ENCODE measurements at regions not wholly inside any gene's neighbourhood (a gene's known extent, or its start where the extent isn't known, plus 50 kb on each side); places are given as distances from the start of the nearest gene placed in this dataset.

- no peaks in the 10 kb centered on the region for H3K36me3 Mint-ChIP-seq (ENCODE audit: low read depth)
- Histone ChIP-seq H3K36me3 (ENCODE audit: insufficient read depth, low read length) (no peaks in the 10 kb centered on the region), H3K27me3 (ENCODE audit: control insufficient read depth in 1 of 2, insufficient read depth in 2 of 2, low read length in 2 of 2) (no peaks in the 10 kb centered on the region), H3K4me3 (ENCODE audit: low read length) (no peak overlapping the region), H3K27ac (ENCODE audit: low read depth in 1 of 2, low read length in 2 of 2) (no peak overlapping the region), H3K4me1 (ENCODE audit: insufficient read depth, low read length) (no peaks in the 10 kb centered on the region), H3K9me3 (ENCODE audit: control insufficient read depth in 1 of 2, insufficient read depth in 1 of 2, low read length in 2 of 2) (no peaks in the 10 kb centered on the region)
- DNase-seq: no peak
- H3K9me3 Mint-ChIP-seq: peaks cover 4% of the 10 kb centered on the region
- peaks cover 7% of the 10 kb centered on the region for H3K27me3 Mint-ChIP-seq
- no peaks in the 10 kb centered on the region for H3K4me1 Mint-ChIP-seq (ENCODE audit: low read depth)
- H3K27ac Mint-ChIP-seq: no peak overlapping the region
- TF ChIP-seq, protein P1, sequence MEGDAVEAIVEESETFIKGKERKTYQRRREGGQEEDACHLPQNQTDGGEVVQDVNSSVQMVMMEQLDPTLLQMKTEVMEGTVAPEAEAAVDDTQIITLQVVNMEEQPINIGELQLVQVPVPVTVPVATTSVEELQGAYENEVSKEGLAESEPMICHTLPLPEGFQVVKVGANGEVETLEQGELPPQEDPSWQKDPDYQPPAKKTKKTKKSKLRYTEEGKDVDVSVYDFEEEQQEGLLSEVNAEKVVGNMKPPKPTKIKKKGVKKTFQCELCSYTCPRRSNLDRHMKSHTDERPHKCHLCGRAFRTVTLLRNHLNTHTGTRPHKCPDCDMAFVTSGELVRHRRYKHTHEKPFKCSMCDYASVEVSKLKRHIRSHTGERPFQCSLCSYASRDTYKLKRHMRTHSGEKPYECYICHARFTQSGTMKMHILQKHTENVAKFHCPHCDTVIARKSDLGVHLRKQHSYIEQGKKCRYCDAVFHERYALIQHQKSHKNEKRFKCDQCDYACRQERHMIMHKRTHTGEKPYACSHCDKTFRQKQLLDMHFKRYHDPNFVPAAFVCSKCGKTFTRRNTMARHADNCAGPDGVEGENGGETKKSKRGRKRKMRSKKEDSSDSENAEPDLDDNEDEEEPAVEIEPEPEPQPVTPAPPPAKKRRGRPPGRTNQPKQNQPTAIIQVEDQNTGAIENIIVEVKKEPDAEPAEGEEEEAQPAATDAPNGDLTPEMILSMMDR (IDR thresholded peaks at IDR 0.05): no peak
- POLR2A ChIA-PET: no interaction called here
- CTCF ChIA-PET: interaction anchor here (1.1 kb wide), 1 partner anchor 8 kb away, joined by 3 read pairs; no protein-coding TSS in a partner anchor
- no peak for ATAC-seq (ENCODE audit: poor library complexity)
- H3K4me3 Mint-ChIP-seq: no peak overlapping the region
- intact Hi-C loops (cut with DNase I, micrococcal nuclease): no loop called here
Observed at GRCh38 chr12:102249079-102249841, 51.6 kb upstream of the PMCH start.
